H9 (cell line): ENCODE measurements at regions not wholly inside any gene's neighbourhood (a gene's known extent, or its start where the extent isn't known, plus 50 kb on each side); places are given as distances from the start of the nearest gene placed in this dataset.
A peak's percentile ranks its signal among the peaks of the same experiment; 100 is the strongest.

Experiments
- DNase-seq: peaks from one replicate; pipeline ENCODE4 v3.0.0-alpha.2; 2017
- H2AFZ ChIP-seq: one replicate; pipeline ENCODE4 v1.6.1; 2013; ENCODE audit warnings: mild to moderate bottlenecking, low read length, control low read depth, moderate library complexity
- H2AK5ac ChIP-seq: 2 replicates; pipeline ENCODE4 v1.6.1; 2013; ENCODE audit warnings: low read length, control low read depth, mixed read lengths; ENCODE audit not compliant: insufficient read length
- H2BK120ac ChIP-seq: one replicate; pipeline ENCODE4 v1.6.1; 2013; ENCODE audit warnings: low read depth, mild to moderate bottlenecking, low read length, control low read depth, inconsistent platforms; ENCODE audit not compliant: poor library complexity, severe bottlenecking
- H2BK12ac ChIP-seq: 2 replicates; pipeline ENCODE4 v1.6.1; 2013; ENCODE audit warnings: low read length, control low read depth, mixed read lengths, low read depth; ENCODE audit not compliant: insufficient read length
- H2BK15ac ChIP-seq: 2 replicates; pipeline ENCODE4 v1.6.1; 2013; ENCODE audit warnings: low read depth, low read length, control low read depth
- H2BK20ac ChIP-seq: one replicate; pipeline ENCODE4 v1.6.1; 2013; ENCODE audit warnings: low read depth, mild to moderate bottlenecking, low read length, control low read depth, inconsistent platforms; ENCODE audit not compliant: poor library complexity, severe bottlenecking
- H2BK5ac ChIP-seq: 2 replicates; pipeline ENCODE4 v1.6.1; 2013; ENCODE audit warnings: low read length, control low read depth, mixed read lengths; ENCODE audit not compliant: insufficient read length
- H3K14ac ChIP-seq: 2 replicates; pipeline ENCODE4 v1.6.1; 2013; ENCODE audit warnings: low read length, control low read depth; ENCODE audit not compliant: insufficient read depth
- H3K18ac ChIP-seq: 2 replicates; pipeline ENCODE4 v1.6.1; 2013; ENCODE audit warnings: low read depth, mild to moderate bottlenecking, mixed read lengths, low read length, control low read depth; ENCODE audit not compliant: insufficient read length
- H3K23ac ChIP-seq: 2 replicates; pipeline ENCODE4 v1.6.1; 2013; ENCODE audit warnings: low read length, control low read depth, mixed read lengths, low read depth; ENCODE audit not compliant: insufficient read length
- H3K23me2 ChIP-seq: 2 replicates; pipeline ENCODE4 v1.6.1; 2013; ENCODE audit warnings: low read depth, mild to moderate bottlenecking, mixed read lengths, low read length, control low read depth; ENCODE audit not compliant: insufficient read length, poor library complexity, severe bottlenecking
- H3K27ac ChIP-seq: 2 replicates; pipeline ENCODE4 v1.5.1; 2013; ENCODE audit warnings: low read length, control low read depth, mixed read lengths, low read depth; ENCODE audit not compliant: insufficient read length
- H3K27me3 ChIP-seq: 2 replicates; pipeline ENCODE4 v1.6.1; 2013; ENCODE audit warnings: low read length, control low read depth, inconsistent platforms; ENCODE audit not compliant: insufficient read depth
- H3K4ac ChIP-seq: 2 replicates; pipeline ENCODE4 v1.6.1; 2013; ENCODE audit warnings: low read depth, mild to moderate bottlenecking, control low read depth, inconsistent platforms, low read length, moderate library complexity
- H3K4me1 ChIP-seq: 2 replicates; pipeline ENCODE4 v1.6.1; 2013; ENCODE audit warnings: low read length, control low read depth, inconsistent platforms; ENCODE audit not compliant: insufficient read depth
- H3K4me2 ChIP-seq: 2 replicates; pipeline ENCODE4 v1.6.1; 2013; ENCODE audit warnings: low read length, control low read depth, mixed read lengths; ENCODE audit not compliant: insufficient read length, insufficient read depth
- H3K56ac ChIP-seq: 2 replicates; pipeline ENCODE4 v1.6.1; 2013; ENCODE audit warnings: low read depth, mild to moderate bottlenecking, mixed read lengths, low read length, control low read depth; ENCODE audit not compliant: insufficient read length
- H3K79me1 ChIP-seq: 2 replicates; pipeline ENCODE4 v1.6.1; 2013; ENCODE audit warnings: low read depth, mild to moderate bottlenecking, moderate library complexity, low read length, control low read depth, inconsistent platforms; ENCODE audit not compliant: insufficient read depth, poor library complexity, severe bottlenecking
- H3K79me2 ChIP-seq: 2 replicates; pipeline ENCODE4 v1.6.1; 2013; ENCODE audit warnings: low read length, control low read depth, inconsistent platforms; ENCODE audit not compliant: insufficient read depth
- H3K9ac ChIP-seq: 2 replicates; pipeline ENCODE4 v1.6.1; 2013; ENCODE audit warnings: low read length, control low read depth, mixed read lengths; ENCODE audit not compliant: insufficient read length; ENCODE audit errors: extremely low read depth
- H3K9me3 ChIP-seq: one replicate; pipeline ENCODE4 v1.6.1; 2013; ENCODE audit warnings: low read depth, low read length, inconsistent platforms; ENCODE audit not compliant: control insufficient read depth
- H3T11ph ChIP-seq: one replicate; pipeline ENCODE4 v1.6.1; 2013; ENCODE audit warnings: mild to moderate bottlenecking, low read length, control low read depth, inconsistent platforms
- H4K20me1 ChIP-seq: one replicate; pipeline ENCODE4 v1.6.1; 2013; ENCODE audit not compliant: control insufficient read depth, insufficient read length, insufficient read depth
- H4K5ac ChIP-seq: 2 replicates; pipeline ENCODE4 v1.6.1; 2013; ENCODE audit warnings: low read depth, mild to moderate bottlenecking, mixed read lengths, low read length, control low read depth; ENCODE audit not compliant: insufficient read length
- H4K8ac ChIP-seq: replicated peaks from 2 replicates; pipeline ENCODE4 v1.6.1; 2013; ENCODE audit warnings: low read length, control low read depth, mixed read lengths, low read depth; ENCODE audit not compliant: insufficient read length
- H4K91ac ChIP-seq: 2 replicates; pipeline ENCODE4 v1.6.1; 2013; ENCODE audit warnings: low read depth, mild to moderate bottlenecking, moderate library complexity, mixed read lengths, low read length, control low read depth; ENCODE audit not compliant: insufficient read length
- H3K27ac Mint-ChIP-seq, 3 experiments: 2 replicates in 2 of 3; 3 replicates in 1 of 3; pipeline ENCODE4 v1.8.0; 2020 to 2021; ENCODE audit warnings: mixed read lengths in 3 of 3, mild to moderate bottlenecking in 1 of 3, moderate library complexity in 1 of 3
- H3K27me3 Mint-ChIP-seq: 2 replicates; pipeline ENCODE4 v1.8.0; 2021; ENCODE audit warnings: low read depth, mild to moderate bottlenecking, moderate library complexity, mixed read lengths
- H3K36me3 Mint-ChIP-seq, 3 experiments: 2 replicates in 2 of 3; 3 replicates in 1 of 3; pipeline ENCODE4 v1.8.0; 2020 to 2021; ENCODE audit warnings: low read depth in 3 of 3, mixed read lengths in 3 of 3; ENCODE audit not compliant: insufficient read depth in 1 of 3
- H3K4me1 Mint-ChIP-seq, 2 experiments: 2 replicates each; pipeline ENCODE4 v1.8.0; 2020; ENCODE audit warnings: mixed read lengths in 2 of 2
- H3K4me3 Mint-ChIP-seq, 2 experiments: 2 replicates in 1 of 2; 3 replicates in 1 of 2; pipeline ENCODE4 v1.8.0; 2020 to 2021; ENCODE audit warnings: mild to moderate bottlenecking in 2 of 2, mixed read lengths in 2 of 2, moderate library complexity in 1 of 2
- H3K9me3 Mint-ChIP-seq, 2 experiments: 2 replicates in 1 of 2; 3 replicates in 1 of 2; pipeline ENCODE4 v1.8.0; 2020; ENCODE audit warnings: mild to moderate bottlenecking in 2 of 2, mixed read lengths in 2 of 2, moderate library complexity in 1 of 2
- WGBS: extraction: QIAGEN DNeasy Blood & Tissue Kit; methylation state at CpG from one replicate; pipeline ENCODE4 v1.1.7; 2013; ENCODE audit warnings: missing lambda C conversion rate, low lambda C conversion rate, mixed read lengths; ENCODE audit not compliant: insufficient read length; ENCODE audit errors: extremely low coverage; 5-methylcytosine and 5-hydroxymethylcytosine counted together
- TF ChIP-seq, protein P1 (sequence below): fragments of 200-600 bp; sonication (generic); conservative IDR thresholded peaks from 3 replicates; pipeline ENCODE4 v1.8.0; 2021; ENCODE audit warnings: antibody characterized with exemption, mild to moderate bottlenecking

DNA sequence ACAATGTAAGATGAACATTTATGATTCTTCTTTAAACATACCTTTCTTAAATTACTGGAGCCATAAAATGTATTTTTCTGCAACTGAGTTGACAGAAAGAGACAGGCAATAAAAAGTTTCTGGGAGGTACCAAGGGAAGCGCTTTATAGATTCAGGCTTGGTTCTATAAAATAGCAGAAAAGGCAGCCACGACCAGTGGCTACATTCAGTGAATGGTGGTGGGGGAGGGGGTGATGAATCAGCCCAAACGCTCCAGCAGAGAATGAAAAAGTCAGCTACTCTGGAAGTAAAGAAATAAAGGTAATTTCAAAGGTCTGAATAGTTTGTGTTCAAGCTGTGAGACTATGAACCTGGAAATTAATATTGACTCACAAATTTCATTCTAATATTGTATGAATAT is 456.1 kb downstream of the KCTD8 start:
- no peaks in the 10 kb centered on the region for H3K27me3 ChIP-seq
- 0 out of 7 replicates have a peak overlapping the region, but pooled peaks of 2 of the 3 experiments have one; percentile 22 to 63 for H3K27ac Mint-ChIP-seq
- H2BK15ac ChIP-seq, result no peak overlapping the region
- H2BK5ac ChIP-seq, result no peak overlapping the region
- no peak overlapping the region for H3K56ac ChIP-seq
- H3K4me3 Mint-ChIP-seq, result no peak overlapping the region
- no peak overlapping the region for H3K18ac ChIP-seq
- H3K9ac ChIP-seq, result no peak overlapping the region
- peaks cover 0 to 2% of the 10 kb centered on the region in 2 experiments; a peak in 1 of 5 replicates for H3K9me3 Mint-ChIP-seq
- no peaks in the 10 kb centered on the region for H4K20me1 ChIP-seq
- peak; percentile 26 for DNase-seq
- H3K79me1 ChIP-seq, result no peaks in the 10 kb centered on the region
- H3K36me3 Mint-ChIP-seq, result peaks cover 0 to 8% (median 0%) of the 10 kb centered on the region in 3 experiments; a peak in 2 of 7 replicates
- no peaks in the 10 kb centered on the region for H3K27me3 Mint-ChIP-seq
- no peak overlapping the region for H4K5ac ChIP-seq
- H2AFZ ChIP-seq, result no peak overlapping the region
- H3K27ac ChIP-seq, result no peak overlapping the region
- H3K4me1 Mint-ChIP-seq, result peaks cover 32 to 34% of the 10 kb centered on the region in 2 experiments
- TF ChIP-seq, protein P1, sequence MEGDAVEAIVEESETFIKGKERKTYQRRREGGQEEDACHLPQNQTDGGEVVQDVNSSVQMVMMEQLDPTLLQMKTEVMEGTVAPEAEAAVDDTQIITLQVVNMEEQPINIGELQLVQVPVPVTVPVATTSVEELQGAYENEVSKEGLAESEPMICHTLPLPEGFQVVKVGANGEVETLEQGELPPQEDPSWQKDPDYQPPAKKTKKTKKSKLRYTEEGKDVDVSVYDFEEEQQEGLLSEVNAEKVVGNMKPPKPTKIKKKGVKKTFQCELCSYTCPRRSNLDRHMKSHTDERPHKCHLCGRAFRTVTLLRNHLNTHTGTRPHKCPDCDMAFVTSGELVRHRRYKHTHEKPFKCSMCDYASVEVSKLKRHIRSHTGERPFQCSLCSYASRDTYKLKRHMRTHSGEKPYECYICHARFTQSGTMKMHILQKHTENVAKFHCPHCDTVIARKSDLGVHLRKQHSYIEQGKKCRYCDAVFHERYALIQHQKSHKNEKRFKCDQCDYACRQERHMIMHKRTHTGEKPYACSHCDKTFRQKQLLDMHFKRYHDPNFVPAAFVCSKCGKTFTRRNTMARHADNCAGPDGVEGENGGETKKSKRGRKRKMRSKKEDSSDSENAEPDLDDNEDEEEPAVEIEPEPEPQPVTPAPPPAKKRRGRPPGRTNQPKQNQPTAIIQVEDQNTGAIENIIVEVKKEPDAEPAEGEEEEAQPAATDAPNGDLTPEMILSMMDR, result no peak
- no peak overlapping the region for H3K23ac ChIP-seq
- H3K14ac ChIP-seq, result no peak overlapping the region
- no peaks in the 10 kb centered on the region for H3K4me1 ChIP-seq
- no peak overlapping the region for H2AK5ac ChIP-seq
- H2BK20ac ChIP-seq, result no peak overlapping the region
- H3K4ac ChIP-seq, result no peak overlapping the region
- WGBS, result no CpG with 5 or more reads among the region's 3 CpGs
- H3K9me3 ChIP-seq, result no peaks in the 10 kb centered on the region
- no peak overlapping the region for H2BK120ac ChIP-seq
- no peak overlapping the region for H4K91ac ChIP-seq
- H3K23me2 ChIP-seq, result no peaks in the 10 kb centered on the region
- no peaks in the 10 kb centered on the region for H3K79me2 ChIP-seq
- H2BK12ac ChIP-seq, result no peak overlapping the region
- no peak overlapping the region for H3T11ph ChIP-seq
- no peak overlapping the region for H4K8ac ChIP-seq
- H3K4me2 ChIP-seq, result no peak overlapping the region
